Peyer's patch (tissue), 4 donors: ENCODE measurements at regions not wholly inside any gene's neighbourhood (a gene's known extent, or its start where the extent isn't known, plus 50 kb on each side); places are given as distances from the start of the nearest gene placed in this dataset.

Experiments
- DNase-seq, 3 donors: peaks; one replicate each; pipeline ENCODE4 v3.0.0-alpha.2; 2017 to 2019
- H3K27ac ChIP-seq, 4 donors: fragments of 200-600 bp; sonication (generic); one replicate each; pipeline ENCODE4 v1.5.1; 2016 to 2019
- H3K27me3 ChIP-seq, 2 donors: fragments of 200-600 bp; sonication (generic); one replicate each; pipeline ENCODE4 v1.5.1; 2019
- H3K36me3 ChIP-seq, 3 donors: fragments of 200-600 bp; sonication (generic); one replicate each; pipeline ENCODE4 v1.5.1; 2016 to 2019
- H3K4me1 ChIP-seq, 4 donors: fragments of 200-600 bp; sonication (generic); one replicate each; pipeline ENCODE4 v1.5.1; 2016 to 2019
- H3K4me3 ChIP-seq, 4 donors: fragments of 200-600 bp; sonication (generic); 1 replicate in 3 of 4; 2 replicates in 1 of 4; pipeline ENCODE4 v1.5.1; 2016 to 2019; ENCODE audit warnings: mild to moderate bottlenecking in 1 of 4
- H3K9me3 ChIP-seq, 4 donors: fragments of 200-600 bp; sonication (generic); one replicate each; pipeline ENCODE4 v1.5.1; 2016 to 2019; ENCODE audit warnings: mild to moderate bottlenecking in 1 of 4
- CTCF ChIP-seq, 6 experiments: fragments of 450-650 bp in 4 of 6; fragments of 200-600 bp in 2 of 6; sonication (generic) in 1 of 6; IDR thresholded peaks; one replicate each; pipeline ENCODE4 v1.5.1; 2017 to 2019; ENCODE audit warnings: antibody characterized with exemption in 6 of 6, mild to moderate bottlenecking in 3 of 6, moderate library complexity in 1 of 6
- POLR2A ChIP-seq, 2 donors: fragments of 450-650 bp; IDR thresholded peaks; one replicate each; pipeline ENCODE4 v1.5.1; 2017; ENCODE audit warnings: antibody characterized with exemption in 2 of 2, mild to moderate bottlenecking in 2 of 2, moderate library complexity in 2 of 2
- small RNA-seq, 2 donors: library from RNA; depleted of rRNA; stranded (forward); fragments of <200 nt; gene quantifications; one replicate each; pipeline ENCODE3, GENCODE V24; 2016

GRCh38 chr2:181407171-181407570, 50.0 kb upstream of the ITGA4 start:
- TF ChIP-seq CTCF (IDR thresholded peaks at IDR 0.05) (no peak), POLR2A (IDR thresholded peaks at IDR 0.05) (no peak)
- Histone ChIP-seq H3K27ac (no peak overlapping the region), H3K36me3 (no peaks in the 10 kb centered on the region), H3K4me1 (peaks cover 0 to 10% (median 0%) of the 10 kb centered on the region in 4 donors), H3K27me3 (no peaks in the 10 kb centered on the region), H3K4me3 (no peak overlapping the region), H3K9me3 (no peaks in the 10 kb centered on the region)
- no peak for DNase-seq

Small RNAs in the stretch of these regions (small RNA-seq; reads per million reads assigned to genes)
- gene MIR4437 = 0 reads per million in 2 donors
